Spleen (tissue), 7 donors: ENCODE measurements at regions not wholly inside any gene's neighbourhood (a gene's known extent, or its start where the extent isn't known, plus 50 kb on each side); places are given as distances from the start of the nearest gene placed in this dataset.

Experiments used
- CTCF ChIP-seq, 11 experiments: fragments of 200-600 bp in 7 of 11; fragments of 450-650 bp in 4 of 11; sonication (generic) in 4 of 11; IDR thresholded peaks in 8 of 11; conservative IDR thresholded peaks in 3 of 11; 1 replicate in 7 of 11; 2 replicates in 4 of 11; pipeline versions ENCODE4 v1.4.0 to v1.8.0; 2016 to 2021; ENCODE audit warnings: antibody characterized with exemption in 11 of 11, inconsistent platforms in 4 of 11, mild to moderate bottlenecking in 1 of 11
- POLR2A ChIP-seq, 3 donors: fragments of 450-650 bp; IDR thresholded peaks; one replicate each; pipeline ENCODE4 v1.5.1; 2017; ENCODE audit warnings: antibody characterized with exemption in 3 of 3, mild to moderate bottlenecking in 1 of 3
- POLR2AphosphoS5 ChIP-seq, 3 donors: sonication (generic); formaldehyde crosslinking; IDR thresholded peaks; one replicate each; pipeline ENCODE4 v1.5.1; 2017; ENCODE audit warnings: antibody characterized with exemption in 3 of 3
- donor health status: DM: no; HTN: no; CAD: no; lungs with moderate emphysema.
- donor health status: DM: no; HTN: no; CAD: no.
- donor health status: DM: no; HTN: no; CAD: no.

GRCh38 chr15:81504170-81504905, 130.3 kb upstream of the TMC3 start:
- TF ChIP-seq POLR2AphosphoS5 (IDR thresholded peaks at IDR 0.05), result no peak
- TF ChIP-seq CTCF (IDR thresholded peaks at IDR 0.05 in 8 of 11, conservative IDR thresholded peaks at IDR 0.05 in 3 of 11), result no peak
- TF ChIP-seq POLR2A (IDR thresholded peaks at IDR 0.05), result no peak
